KOPT-K1 (cell line): ENCODE measurements at regions not wholly inside any gene's neighbourhood (a gene's known extent, or its start where the extent isn't known, plus 50 kb on each side); places are given as distances from the start of the nearest gene placed in this dataset.

Source experiments
- H3K27ac ChIP-seq: fragments of 200-600 bp; sonication (generic); 2 replicates; pipeline ENCODE4 v1.5.1; 2016; ENCODE audit warnings: antibody characterized with exemption, mild to moderate bottlenecking, low read depth, low read length; ENCODE audit not compliant: poor library complexity, severe bottlenecking
- H3K36me3 ChIP-seq: fragments of 200-600 bp; sonication (generic); 2 replicates; pipeline ENCODE4 v1.5.1; 2017; ENCODE audit warnings: antibody characterized with exemption, mild to moderate bottlenecking, low read length, moderate library complexity; ENCODE audit not compliant: insufficient read depth
- H3K9me3 ChIP-seq: fragments of 200-600 bp; sonication (generic); 2 replicates; pipeline ENCODE4 v1.5.1; 2017; ENCODE audit warnings: antibody characterized with exemption, low read length, mild to moderate bottlenecking; ENCODE audit not compliant: insufficient read depth, poor library complexity, severe bottlenecking

DNA sequence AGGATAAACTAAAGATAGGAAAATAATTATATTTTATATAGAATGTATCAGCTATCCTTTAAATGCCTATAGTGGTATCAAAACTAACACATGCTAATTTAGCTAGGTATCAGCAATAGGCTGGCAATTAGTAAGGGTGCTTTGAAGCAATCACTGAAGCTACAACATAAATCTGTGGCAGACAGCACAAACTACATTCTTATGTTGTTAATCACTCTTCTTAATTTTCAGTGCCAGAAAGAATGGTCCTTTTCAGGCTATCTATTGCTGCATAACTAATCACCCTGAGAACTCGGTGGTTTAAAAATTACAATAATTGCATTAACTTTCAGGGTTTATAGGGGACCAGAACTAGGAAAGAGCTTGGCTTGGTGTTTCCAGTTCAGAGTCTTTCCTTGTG, 963.1 kb downstream of the EFNB2 start:
- Histone ChIP-seq H3K9me3 (peaks cover 12% of the 10 kb centered on the region), H3K27ac (no peak overlapping the region), H3K36me3 (no peaks in the 10 kb centered on the region)

GRCh38 chr13:105569816-105570215, 965.6 kb downstream of the EFNB2 start:
- H3K36me3 ChIP-seq, result no peaks in the 10 kb centered on the region
- no peak overlapping the region for H3K27ac ChIP-seq
- H3K9me3 ChIP-seq, result no peaks in the 10 kb centered on the region

DNA sequence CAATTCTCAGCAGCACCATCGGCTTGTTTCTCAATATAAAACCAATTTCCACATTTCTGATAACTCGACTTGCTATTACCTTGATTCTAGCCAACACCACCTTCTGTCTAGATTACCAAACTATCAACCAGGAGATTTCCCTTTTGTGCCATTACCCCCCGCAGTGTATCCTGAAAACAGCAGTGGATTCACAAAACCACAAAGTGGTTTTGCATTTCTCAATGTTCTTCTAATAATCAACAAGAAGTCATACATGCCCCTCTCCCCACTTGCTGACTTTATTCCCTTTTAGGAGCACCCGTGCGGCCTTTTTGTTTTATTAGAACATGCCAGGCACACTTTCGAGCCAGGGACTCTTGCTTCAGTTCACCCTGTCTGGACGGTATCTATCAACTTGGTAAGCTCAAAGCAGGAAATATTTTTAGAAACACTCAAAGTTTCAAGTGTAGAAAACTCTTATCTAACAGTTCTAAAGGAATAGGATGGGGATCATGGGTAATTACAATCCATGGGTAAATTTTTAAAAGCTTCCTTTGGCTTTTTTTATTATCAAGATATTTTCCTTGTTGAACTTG, 967.4 kb downstream of the EFNB2 start:
- no peak overlapping the region for H3K27ac ChIP-seq
- H3K36me3 ChIP-seq, result no peaks in the 10 kb centered on the region
- H3K9me3 ChIP-seq, result no peaks in the 10 kb centered on the region

GRCh38 chr13:105565136-105565727, 970.2 kb downstream of the EFNB2 start:
- H3K9me3 ChIP-seq, result no peaks in the 10 kb centered on the region
- no peaks in the 10 kb centered on the region for H3K36me3 ChIP-seq
- H3K27ac ChIP-seq, result no peak overlapping the region

GRCh38 chr13:105552078-105552477, 983.4 kb downstream of the EFNB2 start:
- H3K36me3 ChIP-seq, result no peaks in the 10 kb centered on the region
- H3K9me3 ChIP-seq, result no peaks in the 10 kb centered on the region
- no peak overlapping the region for H3K27ac ChIP-seq

GRCh38 chr13:105547851-105548250, 987.6 kb downstream of the EFNB2 start:
- no peak overlapping the region for H3K27ac ChIP-seq
- no peaks in the 10 kb centered on the region for H3K9me3 ChIP-seq
- H3K36me3 ChIP-seq, result no peaks in the 10 kb centered on the region

GRCh38 chr13:105545811-105546210, 989.7 kb downstream of the EFNB2 start:
- Histone ChIP-seq H3K36me3 (no peaks in the 10 kb centered on the region), H3K27ac (no peak overlapping the region), H3K9me3 (no peaks in the 10 kb centered on the region)

DNA sequence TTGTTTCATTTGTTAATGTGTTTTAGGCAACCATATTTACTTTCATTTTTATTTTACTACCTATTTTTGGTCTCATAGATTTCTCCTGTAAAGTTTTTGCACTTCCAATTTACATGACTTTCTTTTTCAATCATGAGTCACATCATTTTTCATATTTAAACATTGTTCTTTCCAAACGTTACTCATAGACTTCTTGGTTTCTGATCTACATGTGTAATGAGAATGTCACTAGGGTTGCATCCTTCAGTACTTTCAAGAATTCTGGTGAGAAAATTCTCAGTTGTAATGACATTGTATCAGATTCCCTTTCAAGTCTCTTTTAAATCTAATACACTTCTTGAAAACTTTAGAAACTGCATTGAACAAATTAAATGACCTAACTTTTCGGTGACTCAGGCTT, 991.7 kb downstream of the EFNB2 start:
- Histone ChIP-seq H3K36me3 (no peaks in the 10 kb centered on the region), H3K9me3 (no peaks in the 10 kb centered on the region)

GRCh38 chr13:105541565-105541964, 993.9 kb downstream of the EFNB2 start:
- H3K27ac ChIP-seq, result no peak overlapping the region
- H3K36me3 ChIP-seq, result no peaks in the 10 kb centered on the region
- H3K9me3 ChIP-seq, result no peaks in the 10 kb centered on the region

More for the DNA sequence above, 991.7 kb downstream of the EFNB2 start:
- no peak overlapping the region for H3K27ac ChIP-seq

- Histone ChIP-seq H3K36me3 (no peaks in the 10 kb centered on the region), H3K9me3 (no peaks in the 10 kb centered on the region), H3K27ac (no peak overlapping the region)
Observed at GRCh38 chr13:105538346-105538745, 997.1 kb downstream of the EFNB2 start.

GRCh38 chr13:105537113-105537512, 998.3 kb downstream of the EFNB2 start:
- Histone ChIP-seq H3K9me3 (no peaks in the 10 kb centered on the region), H3K36me3 (no peaks in the 10 kb centered on the region), H3K27ac (no peak overlapping the region)

- H3K27ac ChIP-seq, result no peak overlapping the region
- H3K9me3 ChIP-seq, result no peaks in the 10 kb centered on the region
- H3K36me3 ChIP-seq, result no peaks in the 10 kb centered on the region
Observed at GRCh38 chr13:105530468-105530867, 1005.0 kb downstream of the EFNB2 start.

GRCh38 chr13:105527127-105527526, 1008.3 kb downstream of the EFNB2 start:
- Histone ChIP-seq H3K27ac (no peak overlapping the region), H3K36me3 (no peaks in the 10 kb centered on the region), H3K9me3 (no peaks in the 10 kb centered on the region)

GRCh38 chr13:105519771-105520170, 1015.7 kb downstream of the EFNB2 start:
- Histone ChIP-seq H3K27ac (no peak overlapping the region), H3K36me3 (no peaks in the 10 kb centered on the region), H3K9me3 (no peaks in the 10 kb centered on the region)

DNA sequence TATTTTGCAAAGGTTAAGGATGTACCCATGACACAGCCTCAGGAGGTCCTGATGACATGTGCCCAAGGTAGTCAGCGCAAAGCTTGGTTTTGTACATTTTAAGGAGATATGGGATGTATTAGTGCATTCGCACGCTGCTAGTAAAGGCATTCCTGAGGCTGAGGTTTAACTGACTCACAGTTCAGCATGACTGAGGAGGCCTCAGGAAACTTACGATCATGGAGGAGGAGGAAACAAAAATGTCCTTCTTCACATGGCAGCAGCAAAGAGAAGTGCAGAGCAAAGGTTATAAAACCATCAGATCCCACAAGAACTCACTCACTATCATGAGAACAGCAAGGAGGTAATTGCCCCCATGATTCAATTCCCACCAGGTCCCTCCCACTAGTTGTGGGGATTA, 1017.4 kb downstream of the EFNB2 start:
- no peaks in the 10 kb centered on the region for H3K36me3 ChIP-seq
- no peaks in the 10 kb centered on the region for H3K9me3 ChIP-seq
- H3K27ac ChIP-seq, result no peak overlapping the region

DNA sequence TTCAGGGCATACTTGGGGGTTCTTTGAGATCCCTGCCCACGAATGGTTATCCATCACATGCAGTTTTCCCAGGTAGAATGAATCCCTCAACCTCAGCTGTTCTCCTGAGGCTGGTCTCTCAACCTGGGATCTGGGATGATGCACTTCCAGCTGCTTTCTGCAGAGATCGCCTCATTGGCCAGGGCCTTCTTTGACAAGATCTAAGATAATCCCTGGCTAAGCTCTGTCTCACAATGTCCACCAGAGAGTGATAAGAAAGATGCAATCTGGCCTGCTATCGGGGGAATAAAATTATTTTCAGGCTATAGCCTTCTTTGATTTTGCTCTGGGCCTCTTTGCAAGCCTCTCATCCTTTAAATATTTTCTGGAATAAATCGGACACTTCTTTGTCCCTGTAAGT, 1021.1 kb downstream of the EFNB2 start:
- no peak overlapping the region for H3K27ac ChIP-seq
- no peaks in the 10 kb centered on the region for H3K9me3 ChIP-seq
- no peaks in the 10 kb centered on the region for H3K36me3 ChIP-seq
